HG03103 (cell line): ENCODE measurements at regions not wholly inside any gene's neighbourhood (a gene's known extent, or its start where the extent isn't known, plus 50 kb on each side); places are given as distances from the start of the nearest gene placed in this dataset.

Experiments used
- ATAC-seq: cut with Tn5 transposase; IDR thresholded peaks from one replicate; pipeline ENCODE4 v1.9.1; 2021; ENCODE audit warnings: low read depth; ENCODE audit not compliant: unreplicated experiment

GRCh38 chr3:72229952-72230351 is 445.0 kb upstream of the PROK2 start:
- no peak for ATAC-seq

DNA sequence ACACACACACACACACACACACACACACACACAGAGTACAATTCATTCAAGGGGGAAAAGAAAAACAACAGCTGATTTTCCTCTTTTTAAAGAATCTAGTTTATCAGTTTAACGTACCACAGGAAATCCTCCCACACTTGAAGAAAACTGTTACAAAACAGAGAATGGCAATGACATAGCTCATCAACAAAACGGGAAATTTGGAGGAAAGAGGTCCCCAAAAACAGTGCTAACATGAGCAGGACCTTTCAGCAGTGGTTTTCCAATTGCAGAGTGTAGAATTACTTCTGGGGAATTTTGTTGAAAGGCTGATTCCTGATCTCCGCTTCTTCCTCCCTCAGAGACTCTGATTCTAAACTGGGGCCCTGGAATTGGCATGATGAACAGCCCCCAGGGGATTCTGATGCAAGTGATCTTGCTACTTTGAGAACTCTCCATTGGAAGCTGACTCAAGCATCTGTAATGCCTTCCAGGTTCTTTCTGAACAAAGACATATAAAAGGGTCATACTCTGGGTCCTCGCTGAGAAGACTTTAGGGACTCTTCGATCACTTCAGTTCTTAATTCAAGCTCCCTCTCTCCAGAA is 442.6 kb upstream of the PROK2 start:
- ATAC-seq = no peak

GRCh38 chr3:72224804-72225509 is 440.0 kb upstream of the PROK2 start:
- no peak for ATAC-seq

DNA sequence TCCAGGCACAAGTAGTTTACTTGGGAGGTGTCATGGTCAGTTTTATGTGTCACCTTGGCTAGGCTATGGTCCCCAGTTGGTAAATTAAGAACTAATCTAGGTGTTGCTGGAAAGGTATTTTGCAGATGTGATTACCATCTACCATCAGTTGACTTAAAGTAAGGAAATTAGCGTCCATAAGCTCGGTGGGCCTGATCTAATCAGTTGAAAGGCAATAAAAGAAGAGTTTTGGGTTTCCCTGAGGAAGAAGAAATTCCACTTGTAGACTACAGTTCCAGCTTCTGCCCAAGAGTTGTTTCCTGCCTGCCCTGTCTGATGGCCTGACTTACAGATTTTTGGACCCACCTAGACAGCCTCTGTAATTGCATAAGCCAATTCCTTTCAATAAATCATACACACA is 438.7 kb upstream of the PROK2 start:
- no peak for ATAC-seq

DNA sequence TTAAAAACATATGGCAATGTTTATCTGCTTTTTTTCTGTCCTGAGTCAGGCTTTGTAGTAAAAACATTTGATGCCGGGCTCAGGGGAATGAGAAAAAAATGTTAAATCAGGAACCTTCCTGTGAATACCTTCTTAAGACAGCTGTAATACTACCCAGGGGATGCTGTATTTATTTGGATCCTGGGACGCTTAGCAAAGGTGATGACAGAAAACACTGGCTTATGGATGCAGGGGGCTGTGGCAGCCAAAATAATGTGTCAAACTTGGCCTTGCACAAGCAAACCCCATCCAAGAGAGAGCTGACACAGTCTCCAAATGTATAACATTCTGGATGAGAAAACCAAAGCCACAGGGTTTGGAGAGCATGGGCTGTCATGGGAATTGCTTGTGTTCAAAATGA is 438.2 kb upstream of the PROK2 start:
- ATAC-seq = no peak

GRCh38 chr3:72222410-72222809 is 437.5 kb upstream of the PROK2 start:
- no peak for ATAC-seq

- no peak for ATAC-seq
Measured at GRCh38 chr3:72220946-72221345, 436.0 kb upstream of the PROK2 start.

DNA sequence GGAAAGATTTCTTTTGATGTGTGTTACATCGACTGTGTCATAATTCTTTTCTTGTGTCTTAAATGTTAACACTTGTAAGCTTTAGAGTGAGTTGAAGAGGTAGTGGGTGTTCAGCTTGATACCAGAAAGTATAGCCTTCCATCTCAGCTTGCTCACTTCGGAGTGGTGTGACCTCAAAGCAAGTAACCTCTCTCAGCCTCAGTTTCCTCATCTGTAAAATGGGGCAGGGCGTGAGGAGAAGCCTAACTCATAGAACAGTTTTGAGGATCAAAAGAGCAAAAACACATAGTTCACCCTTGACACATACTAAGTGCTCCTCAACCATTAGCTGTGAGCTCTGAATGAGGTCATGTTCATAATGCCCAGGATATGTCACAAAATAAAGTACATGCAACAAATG is 434.8 kb upstream of the PROK2 start:
- no peak for ATAC-seq

- ATAC-seq = no peak
Measured at GRCh38 chr3:72217570-72217969, 432.6 kb upstream of the PROK2 start.

GRCh38 chr3:72214066-72214951 is 429.4 kb upstream of the PROK2 start:
- no peak for ATAC-seq

DNA sequence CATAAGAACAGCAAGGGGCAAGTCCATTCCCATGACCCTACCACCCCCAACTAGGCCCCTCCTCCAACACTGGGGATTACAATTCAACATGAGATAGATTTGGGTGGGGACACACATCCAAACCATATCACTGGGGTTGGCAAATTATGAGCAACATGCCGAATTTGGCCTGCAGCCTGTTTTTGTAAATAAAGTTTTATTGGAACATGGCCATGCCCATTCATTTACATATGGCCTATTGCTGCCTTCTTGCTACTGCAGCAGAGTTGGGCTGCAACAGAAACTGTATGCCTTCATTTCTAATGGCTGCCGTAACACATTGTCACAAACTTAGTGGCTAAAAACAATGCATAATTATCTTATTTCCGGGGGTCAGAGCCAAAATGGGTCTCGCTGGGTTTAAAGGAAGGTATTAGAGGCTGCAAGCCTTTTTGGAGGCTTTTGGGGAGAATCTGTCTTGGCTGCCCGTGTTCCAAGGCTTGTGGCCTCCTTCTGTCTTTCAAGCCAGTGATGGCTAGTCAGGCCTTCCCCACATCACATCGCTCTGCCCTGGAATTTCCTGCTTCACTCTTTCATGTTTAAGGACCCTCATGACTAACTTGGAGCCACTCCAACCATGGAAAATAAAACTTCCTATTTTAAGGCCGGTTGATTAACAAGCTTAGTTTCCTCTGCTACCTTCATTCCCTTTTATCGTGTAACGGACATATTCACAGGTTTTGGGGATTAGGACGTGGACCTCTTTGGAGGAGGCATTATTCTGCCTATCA is 428.5 kb upstream of the PROK2 start:
- no peak for ATAC-seq

DNA sequence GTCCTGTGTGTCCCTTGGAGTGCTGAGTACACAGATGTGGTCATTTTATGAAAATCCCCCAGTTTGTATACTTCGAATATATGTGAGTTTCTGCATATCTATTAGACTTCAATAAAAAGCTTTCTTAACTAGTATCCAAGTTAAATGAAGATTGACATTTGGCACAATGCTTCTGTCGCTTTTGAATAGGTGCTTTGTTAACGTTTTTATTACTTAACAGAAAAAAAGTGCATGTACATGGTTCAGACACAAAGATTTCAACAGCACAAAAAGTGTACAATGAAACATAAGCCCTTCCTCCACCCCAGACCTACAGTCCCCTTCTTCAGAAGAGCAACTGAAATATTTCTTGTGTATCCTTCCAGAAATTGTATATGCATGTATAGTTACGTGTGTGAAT is 427.4 kb upstream of the PROK2 start:
- ATAC-seq = no peak

DNA sequence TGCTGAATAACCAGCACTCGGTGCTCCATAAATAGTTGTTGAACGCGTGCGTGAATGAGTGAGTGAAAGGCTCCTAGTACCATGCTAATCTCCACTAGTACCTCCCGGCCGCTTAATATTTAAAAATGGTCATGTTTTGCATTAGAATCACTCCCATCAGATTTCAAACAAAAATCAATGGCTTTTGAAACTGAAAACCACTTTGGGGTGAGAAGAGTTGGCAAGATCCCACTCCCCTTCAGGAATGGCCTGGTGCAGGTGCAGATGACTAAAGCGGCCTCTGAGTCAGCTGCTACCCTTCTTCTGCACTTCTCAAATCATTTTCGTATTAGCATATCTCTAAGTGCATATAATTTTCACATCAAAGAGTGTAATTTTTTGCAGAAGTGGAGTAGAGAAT is 425.3 kb upstream of the PROK2 start:
- no peak for ATAC-seq

DNA sequence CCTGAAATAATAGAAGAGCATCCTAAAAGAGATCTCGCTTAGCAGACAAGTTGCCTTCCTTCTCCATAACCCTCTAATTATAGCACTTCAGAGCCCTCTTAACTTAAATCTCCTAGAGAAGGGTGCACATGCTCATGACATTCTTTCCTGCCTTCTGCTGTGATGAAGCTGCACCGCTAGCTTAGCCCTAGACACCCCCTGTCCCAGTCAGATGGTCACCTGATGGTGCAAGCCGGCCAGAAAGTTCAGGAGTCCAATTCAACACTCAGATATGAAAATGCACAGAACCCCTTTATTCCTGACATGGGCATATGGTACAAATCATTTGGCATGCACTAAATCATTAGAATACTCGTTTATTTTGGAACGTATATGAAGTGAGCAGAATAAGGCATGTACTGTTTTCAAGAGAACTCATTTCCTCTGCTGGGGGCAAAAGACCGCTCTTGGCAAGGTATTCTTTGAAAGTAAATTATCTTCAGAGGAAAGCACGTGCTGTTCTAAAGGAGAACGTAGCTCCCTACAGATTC is 420.4 kb upstream of the PROK2 start:
- ATAC-seq = no peak

DNA sequence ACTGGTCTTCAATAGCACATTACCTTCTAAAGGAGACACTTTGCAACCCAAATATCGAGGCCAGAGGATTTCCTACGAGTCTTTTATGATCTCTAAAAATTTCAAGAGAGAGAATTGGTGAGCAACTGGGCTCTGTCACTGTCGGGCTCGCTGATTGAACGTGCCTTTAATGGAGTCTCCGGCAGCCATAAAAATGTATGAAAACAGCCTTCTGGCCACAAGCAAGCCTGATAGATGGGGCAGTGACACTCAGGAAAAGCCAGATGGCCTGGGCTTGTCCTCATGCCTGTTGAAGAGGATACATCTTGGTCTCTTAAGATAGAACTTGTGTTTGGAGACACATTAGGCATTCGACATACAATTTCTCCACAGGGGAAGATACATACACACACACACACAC is 419.5 kb upstream of the PROK2 start:
- no peak for ATAC-seq

DNA sequence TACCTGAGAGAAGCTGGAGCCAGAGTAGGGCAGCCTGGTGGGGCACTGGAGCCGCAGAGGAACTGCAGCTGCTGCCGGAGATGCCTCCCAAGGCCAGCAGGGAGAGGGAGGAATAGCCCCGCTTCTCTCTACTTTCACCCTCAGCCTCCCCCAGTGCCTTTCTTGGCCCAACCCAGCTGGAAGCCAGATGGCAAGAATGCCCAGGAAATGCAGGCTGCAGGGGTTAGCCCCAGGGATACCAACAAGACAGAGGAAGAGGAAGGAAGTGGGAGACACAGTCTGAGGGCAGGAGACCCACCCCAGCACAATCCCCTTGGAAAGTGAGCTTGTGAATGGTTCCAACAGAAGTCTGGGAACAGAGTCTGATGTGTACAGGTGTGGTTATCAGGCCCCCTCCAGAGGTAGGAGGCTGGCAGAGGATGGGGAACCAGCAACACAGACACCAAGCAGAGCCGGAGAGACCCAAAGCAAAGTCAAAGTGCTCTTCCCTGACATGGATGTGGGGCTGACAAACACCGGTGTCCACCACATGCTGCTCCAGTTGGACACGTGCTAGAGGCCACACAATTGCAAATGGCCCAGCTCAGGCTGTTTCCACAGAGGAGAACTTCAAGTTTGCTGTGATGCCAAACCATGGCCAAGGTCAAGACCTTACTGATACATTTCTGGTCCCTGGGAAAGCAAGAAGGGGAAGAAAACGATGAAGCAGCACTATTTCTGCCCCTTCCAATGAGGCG is 418.8 kb upstream of the PROK2 start:
- no peak for ATAC-seq

- ATAC-seq = no peak
Measured at GRCh38 chr3:72203105-72203504, 418.2 kb upstream of the PROK2 start.

DNA sequence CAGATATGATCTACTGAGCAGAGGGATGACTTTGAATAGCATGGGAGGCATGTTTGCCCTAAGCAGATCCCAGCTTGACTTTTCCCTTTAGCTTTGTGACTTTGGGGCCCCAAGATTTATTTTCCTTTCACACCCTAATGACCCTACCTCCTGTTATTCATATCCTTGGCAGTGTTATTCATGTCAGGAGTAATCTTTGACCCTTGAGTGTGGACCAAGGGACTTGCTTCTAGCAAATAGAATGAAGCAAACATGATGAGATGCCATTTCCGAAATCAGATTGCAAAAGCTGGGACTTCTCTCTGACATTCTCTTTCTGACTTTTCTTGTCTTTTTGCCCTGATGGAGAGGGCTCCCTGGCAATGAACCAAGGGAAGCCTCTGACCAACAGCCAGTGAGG is 415.4 kb upstream of the PROK2 start:
- no peak for ATAC-seq

DNA sequence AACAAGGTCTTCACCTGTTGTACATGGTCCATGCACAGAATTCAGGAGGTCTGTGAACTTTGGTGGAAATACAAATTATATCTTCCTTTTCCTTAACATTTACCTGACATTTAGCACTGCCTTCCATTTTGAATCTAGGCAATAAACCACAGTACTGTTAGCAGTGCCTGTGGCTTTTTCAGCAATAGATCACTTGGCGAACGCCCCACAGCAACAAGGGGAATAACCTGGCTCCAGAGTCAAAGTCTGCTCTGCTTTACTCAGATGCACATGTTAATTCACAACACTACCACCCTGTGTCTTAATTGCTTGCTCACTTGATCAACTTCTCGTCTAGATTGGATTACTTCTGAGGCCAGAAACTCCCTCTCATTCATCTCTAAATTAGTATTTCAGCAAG is 414.6 kb upstream of the PROK2 start:
- no peak for ATAC-seq

GRCh38 chr3:72196377-72196929 is 411.5 kb upstream of the PROK2 start:
- ATAC-seq = no peak
